ENCODE measurements at regions not wholly inside any gene's neighbourhood (a gene's known extent, or its start where the extent isn't known, plus 50 kb on each side); places are given as distances from the start of the nearest gene placed in this dataset.

- H3K36me3 ChIP-seq (ENCODE audit: control insufficient read depth, insufficient read depth, low read length) = no peaks in the 10 kb centered on the region
- H3K4me3 ChIP-seq (ENCODE audit: low read depth, low read length) = no peak overlapping the region
- POLR2A ChIA-PET = no interaction called here
- TF ChIP-seq CTCF (IDR thresholded peaks at IDR 0.05; ENCODE audit: insufficient read depth, low read depth, low read length) = no peak
- no peaks in the 10 kb centered on the region for H3K27me3 ChIP-seq (ENCODE audit: control insufficient read depth, insufficient read depth, low read length)
- no peak for DNase-seq (ENCODE audit: low read depth)
- CTCF ChIA-PET = interaction anchor here (1.5 kb wide), 1 partner anchor 18 kb away, joined by 5 read pairs; no protein-coding TSS in a partner anchor
Observed at GRCh38 chr12:104399740-104400612, 56.8 kb upstream of the CHST11 start.

DNA sequence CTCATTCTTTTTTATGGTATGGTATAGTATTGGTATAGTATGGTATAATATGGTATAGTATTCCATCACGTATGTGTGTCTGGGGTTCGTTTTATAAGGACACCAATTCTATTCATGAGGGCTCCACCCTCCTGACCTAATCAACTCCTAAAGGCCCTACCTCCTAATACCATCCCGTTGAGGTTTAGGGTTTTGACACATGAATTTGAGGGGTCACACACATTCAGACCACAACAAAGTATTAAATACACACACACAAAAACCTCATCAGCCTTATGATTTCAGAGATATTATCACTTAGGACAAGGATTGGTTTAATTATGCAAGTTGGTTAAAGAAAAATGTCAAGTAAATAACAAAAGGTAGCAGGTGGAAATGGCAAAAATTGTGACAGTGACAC, 54.1 kb upstream of the CHST11 start:
- no peak overlapping the region for H3K4me3 ChIP-seq (ENCODE audit: low read depth, low read length)
- ChIA-PET CTCF (interaction anchor here (1.1 kb wide), 1 partner anchor 21 kb away, joined by 3 read pairs; no protein-coding TSS in a partner anchor), POLR2A (no interaction called here)
- H3K27me3 ChIP-seq (ENCODE audit: control insufficient read depth, insufficient read depth, low read length) = no peaks in the 10 kb centered on the region
- no peaks in the 10 kb centered on the region for H3K36me3 ChIP-seq (ENCODE audit: control insufficient read depth, insufficient read depth, low read length)
- no peak for TF ChIP-seq CTCF (IDR thresholded peaks at IDR 0.05; ENCODE audit: insufficient read depth, low read depth, low read length)
- DNase-seq (ENCODE audit: low read depth) = no peak

DNA sequence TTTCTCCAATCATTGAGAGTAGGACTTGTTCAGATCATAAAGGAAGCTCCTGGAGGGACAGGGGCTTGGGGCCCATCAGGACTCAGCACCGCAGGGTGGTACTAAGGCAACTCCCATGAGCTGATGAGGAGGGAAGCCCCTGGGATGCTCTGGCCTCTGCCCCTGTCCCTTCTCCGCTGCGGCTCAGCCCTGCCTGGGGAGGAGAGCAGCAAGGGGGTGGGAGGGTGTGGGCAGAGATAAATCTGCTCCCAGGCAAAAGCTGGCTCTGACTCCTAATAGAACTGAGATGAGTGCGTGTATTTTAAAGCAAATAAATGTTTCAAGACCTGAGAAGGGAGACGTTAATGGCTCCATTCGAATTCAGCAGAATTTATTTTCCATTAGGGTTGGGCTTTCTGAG, 52.0 kb upstream of the CHST11 start:
- no peak overlapping the region for H3K4me3 ChIP-seq (ENCODE audit: low read depth, low read length)
- ChIA-PET POLR2A (no interaction called here), CTCF (interaction anchor here (0.5 kb wide), 1 partner anchor 534 kb away, joined by 3 read pairs; no protein-coding TSS in a partner anchor)
- H3K36me3 ChIP-seq (ENCODE audit: control insufficient read depth, insufficient read depth, low read length) = no peaks in the 10 kb centered on the region
- no peaks in the 10 kb centered on the region for H3K27me3 ChIP-seq (ENCODE audit: control insufficient read depth, insufficient read depth, low read length)
- no peak for DNase-seq (ENCODE audit: low read depth)
- no peak for TF ChIP-seq CTCF (IDR thresholded peaks at IDR 0.05; ENCODE audit: insufficient read depth, low read depth, low read length)

DNA sequence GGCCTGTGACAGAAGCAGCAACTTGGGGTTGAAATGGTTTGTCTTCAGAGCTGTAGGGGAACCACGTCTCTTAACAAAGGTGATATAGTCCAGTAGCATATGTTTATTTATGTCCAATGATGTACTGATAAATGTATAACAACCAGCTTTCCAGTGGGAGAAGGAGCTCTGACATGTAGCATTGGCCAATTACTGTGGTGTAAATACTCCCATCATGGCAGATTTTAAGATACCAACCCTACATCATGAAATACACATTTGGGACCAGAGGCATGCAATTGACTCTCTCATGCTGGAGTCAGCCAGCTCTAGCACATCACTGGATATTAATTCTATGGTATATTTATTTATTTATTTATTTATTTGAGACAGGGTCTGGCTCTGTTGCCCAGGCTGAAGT, 50.6 kb upstream of the CHST11 start:
- H3K36me3 ChIP-seq (ENCODE audit: control insufficient read depth, insufficient read depth, low read length) = no peaks in the 10 kb centered on the region

More for the DNA sequence above, 50.6 kb upstream of the CHST11 start:
- DNase-seq (ENCODE audit: low read depth) = no peak
- ChIA-PET POLR2A (no interaction called here), CTCF (interaction anchor here (0.7 to 1.0 kb wide), 2 partner anchors 24 to 485 kb away, joined by 3 to 5 read pairs; no protein-coding TSS in a partner anchor)
- no peaks in the 10 kb centered on the region for H3K27me3 ChIP-seq (ENCODE audit: control insufficient read depth, insufficient read depth, low read length)
- TF ChIP-seq CTCF (IDR thresholded peaks at IDR 0.05; ENCODE audit: insufficient read depth, low read depth, low read length) = no peak
- H3K4me3 ChIP-seq (ENCODE audit: low read depth, low read length) = no peak overlapping the region
